Loucy (cell line): ENCODE measurements at regions not wholly inside any gene's neighbourhood (a gene's known extent, or its start where the extent isn't known, plus 50 kb on each side); places are given as distances from the start of the nearest gene placed in this dataset.

ENCODE experiments used
- EZH2phosphoT487 ChIP-seq: fragments of 200-600 bp; IDR thresholded peaks from 2 replicates; pipeline ENCODE4 v1.6.1; 2018; ENCODE audit warnings: antibody characterized with exemption, mild to moderate bottlenecking, moderate library complexity, borderline replicate concordance
- TF ChIP-seq, protein P1 (sequence below): fragments of 200-600 bp; sonication (generic); conservative IDR thresholded peaks from 2 replicates; pipeline ENCODE4 v1.5.1; 2014; ENCODE audit warnings: mild to moderate bottlenecking, antibody characterized with exemption, low read length

DNA sequence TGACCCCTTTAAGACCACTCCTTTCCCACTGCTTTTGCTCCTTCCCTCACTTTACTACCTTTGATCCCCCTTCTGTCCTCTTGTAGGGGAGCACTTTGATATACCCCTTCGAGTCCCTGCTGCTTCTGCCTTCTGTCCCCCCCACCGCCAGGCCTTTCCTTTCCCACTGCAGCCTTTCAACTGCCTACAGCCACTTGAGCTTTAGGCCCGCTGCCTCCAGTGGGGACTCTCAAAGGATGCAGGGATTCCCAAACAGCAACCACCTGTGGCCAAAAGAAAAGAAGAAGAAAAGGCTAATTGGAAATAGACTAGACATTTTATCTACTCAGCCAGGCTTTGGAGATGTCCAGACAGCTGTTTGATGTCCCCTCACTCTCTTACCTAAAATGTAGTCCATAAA lies 77.0 kb upstream of the DTNBP1 start:
- TF ChIP-seq, protein P1, sequence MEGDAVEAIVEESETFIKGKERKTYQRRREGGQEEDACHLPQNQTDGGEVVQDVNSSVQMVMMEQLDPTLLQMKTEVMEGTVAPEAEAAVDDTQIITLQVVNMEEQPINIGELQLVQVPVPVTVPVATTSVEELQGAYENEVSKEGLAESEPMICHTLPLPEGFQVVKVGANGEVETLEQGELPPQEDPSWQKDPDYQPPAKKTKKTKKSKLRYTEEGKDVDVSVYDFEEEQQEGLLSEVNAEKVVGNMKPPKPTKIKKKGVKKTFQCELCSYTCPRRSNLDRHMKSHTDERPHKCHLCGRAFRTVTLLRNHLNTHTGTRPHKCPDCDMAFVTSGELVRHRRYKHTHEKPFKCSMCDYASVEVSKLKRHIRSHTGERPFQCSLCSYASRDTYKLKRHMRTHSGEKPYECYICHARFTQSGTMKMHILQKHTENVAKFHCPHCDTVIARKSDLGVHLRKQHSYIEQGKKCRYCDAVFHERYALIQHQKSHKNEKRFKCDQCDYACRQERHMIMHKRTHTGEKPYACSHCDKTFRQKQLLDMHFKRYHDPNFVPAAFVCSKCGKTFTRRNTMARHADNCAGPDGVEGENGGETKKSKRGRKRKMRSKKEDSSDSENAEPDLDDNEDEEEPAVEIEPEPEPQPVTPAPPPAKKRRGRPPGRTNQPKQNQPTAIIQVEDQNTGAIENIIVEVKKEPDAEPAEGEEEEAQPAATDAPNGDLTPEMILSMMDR = no peak
- no peak for TF ChIP-seq EZH2phosphoT487
